K562 (cell line): ENCODE measurements at regions not wholly inside any gene's neighbourhood (a gene's known extent, or its start where the extent isn't known, plus 50 kb on each side); places are given as distances from the start of the nearest gene placed in this dataset.

Experiments used
- ATAC-seq: fragments of 200-7000 bp; cut with Tn5 transposase; 3 replicates; pipeline ENCODE4 v1.9.1; 2020; ENCODE audit warnings: moderate library complexity
- BruUV-seq: library from RNA; stranded (reverse); fragments of 400-500 nt; replicated peaks from 2 replicates; lab custom pipeline; 2021; lab: Mats Ljungman, UMichigan
- CTCF ChIA-PET: fragments of 300-600 bp; formaldehyde crosslinking; extraction: SDS; loops from one replicate; lab custom pipeline; 2021; ENCODE audit warnings: low intra/inter-chr PET ratio; lab: Yijun Ruan, JAX
- POLR2A ChIA-PET: fragments of 300-600, 350-650 bp; sonication (Branson Sonifier 250); formaldehyde crosslinking; extraction: SDS; loops from one replicate; lab custom pipeline; 2021; ENCODE audit warnings: antibody characterized with exemption, inconsistent platforms; lab: Yijun Ruan, JAX
- DNase-seq, 4 experiments: peaks; one replicate each; pipeline versions ENCODE4 v3.0.0 to v3.0.0-alpha.2; 2011 to 2018; ENCODE audit warnings: low spot score in 3 of 4, mixed read lengths in 3 of 4; ENCODE audit errors: extremely low read depth in 1 of 4
- FAIRE-seq: peaks from 2 replicates; lab custom pipeline; 2011; peaks lifted over from hg19 to GRCh38; lab: Jason Lieb, UNC
- H2AFZ ChIP-seq: 2 replicates; pipeline ENCODE4 v1.6.0; 2011; ENCODE audit warnings: low read depth, low read length, control low read depth, inconsistent platforms
- H3K27ac ChIP-seq: fragments of 200-600 bp; 3 replicates; pipeline ENCODE4 v1.8.0; 2011; ENCODE audit warnings: low read depth, mild to moderate bottlenecking, control low read depth, inconsistent platforms, low read length, moderate library complexity, mixed read lengths; ENCODE audit errors: extremely low read depth
- H3K27me3 ChIP-seq, 2 experiments: fragments of 300-600 bp in 1 of 2; 2 replicates in 1 of 2; 3 replicates in 1 of 2; pipeline versions ENCODE4 v1.6.0 to v1.8.0; 2011; ENCODE audit warnings: inconsistent platforms in 2 of 2, low read length in 2 of 2, mild to moderate bottlenecking in 1 of 2, mixed read lengths in 1 of 2, moderate library complexity in 1 of 2; ENCODE audit not compliant: control insufficient read depth in 2 of 2, insufficient read depth in 2 of 2
- H3K36me3 ChIP-seq: fragments of 300-600 bp; 3 replicates; pipeline ENCODE4 v1.8.0; 2011; ENCODE audit warnings: mild to moderate bottlenecking, low read length, inconsistent platforms; ENCODE audit not compliant: control insufficient read depth, insufficient read depth
- H3K4me1 ChIP-seq, 2 experiments: fragments of 200-600 bp in 1 of 2; replicated peaks in 1 of 2; 2 replicates in 1 of 2; 3 replicates in 1 of 2; pipeline versions ENCODE4 v1.5.1 to v1.8.0; 2011; ENCODE audit warnings: inconsistent platforms in 2 of 2, low read length in 2 of 2, mild to moderate bottlenecking in 1 of 2, mixed read lengths in 1 of 2, moderate library complexity in 1 of 2; ENCODE audit not compliant: control insufficient read depth in 2 of 2, insufficient read depth in 2 of 2
- H3K4me2 ChIP-seq: 2 replicates; pipeline ENCODE4 v1.6.1; 2011; ENCODE audit warnings: low read length, control low read depth, inconsistent platforms, mixed read lengths; ENCODE audit not compliant: insufficient read depth
- H3K4me3 ChIP-seq: fragments of 200-600 bp; sonication (generic), shearing (Covaris generic); 2 replicates; pipeline ENCODE4 v1.5.1; 2016; ENCODE audit warnings: control low read depth, inconsistent platforms
- H3K79me2 ChIP-seq: fragments of 200-600 bp; 3 replicates; pipeline ENCODE4 v1.8.0; 2011; ENCODE audit warnings: low read length, inconsistent platforms; ENCODE audit not compliant: control insufficient read depth, insufficient read depth
- H3K9ac ChIP-seq, 2 experiments: 2 replicates each; pipeline versions ENCODE4 v1.6.0 to v1.6.1; 2011; ENCODE audit warnings: low read depth in 2 of 2, low read length in 2 of 2, control low read depth in 1 of 2, inconsistent platforms in 1 of 2, mild to moderate bottlenecking in 1 of 2, mixed read lengths in 1 of 2; ENCODE audit not compliant: insufficient read depth in 1 of 2
- H3K9me1 ChIP-seq: one replicate; pipeline ENCODE4 v1.6.0; 2011; ENCODE audit warnings: inconsistent platforms, mild to moderate bottlenecking, low read length, moderate library complexity; ENCODE audit not compliant: control insufficient read depth, insufficient read depth
- H3K9me3 ChIP-seq: replicated peaks from 2 replicates; pipeline ENCODE4 v1.5.1; 2011; ENCODE audit warnings: low read depth, low read length, inconsistent platforms; ENCODE audit not compliant: control insufficient read depth, insufficient read depth
- H4K20me1 ChIP-seq: replicated peaks from 2 replicates; pipeline ENCODE4 v1.6.1; 2011; ENCODE audit warnings: low read length, inconsistent platforms, mixed read lengths; ENCODE audit not compliant: control insufficient read depth, insufficient read depth
- BMI1 ChIP-seq: fragments of 150-350 bp; IDR thresholded peaks from 2 replicates; pipeline ENCODE4 v1.6.1; 2014; ENCODE audit warnings: low read length
- ELF2 ChIP-seq: fragments of 250-450 bp; sonication (Bioruptor Pico); IDR thresholded peaks from 2 replicates; pipeline ENCODE4 v1.5.0; 2021; ENCODE audit warnings: mild to moderate bottlenecking
- FOXJ2 ChIP-seq: fragments of 200-800 bp; sonication (Bioruptor generic); IDR thresholded peaks from 2 replicates; pipeline ENCODE4 v1.6.1; 2016; ENCODE audit warnings: missing genetic modification characterization, missing compliant biosample characterization
- HOXB6 ChIP-seq: fragments of 250-450 bp; sonication (Bioruptor Pico); IDR thresholded peaks from 2 replicates; pipeline ENCODE4 v1.5.1; 2022; ENCODE audit warnings: mild to moderate bottlenecking, borderline replicate concordance
- JUN ChIP-seq, 2 experiments: sonication (generic) in 1 of 2; formaldehyde crosslinking in 1 of 2; IDR thresholded peaks; 2 replicates each; pipeline versions ENCODE4 v1.6.1 to v1.8.0; 2012 to 2022; ENCODE audit warnings: borderline replicate concordance in 2 of 2, mild to moderate bottlenecking in 2 of 2, improper control_type of control experiment in 1 of 2, low read depth in 1 of 2, low read length in 1 of 2, missing genetic modification reagents in 1 of 2
- JUND ChIP-seq, 2 experiments: IDR thresholded peaks; 2 replicates in 1 of 2; 3 replicates in 1 of 2; pipeline ENCODE4 v1.6.1; 2011; ENCODE audit warnings: borderline replicate concordance in 2 of 2, low read depth in 2 of 2, low read length in 2 of 2, improper control_type of control experiment in 1 of 2, missing biosample characterization in 1 of 2, missing genetic modification characterization in 1 of 2, missing genetic modification reagents in 1 of 2
- KLF6 ChIP-seq: fragments of 250-450 bp; sonication (Bioruptor Pico); IDR thresholded peaks from 2 replicates; pipeline ENCODE4 v1.4.0; 2020; ENCODE audit warnings: mild to moderate bottlenecking, moderate library complexity, borderline replicate concordance
- MEIS2 ChIP-seq: fragments of 450-650 bp; IDR thresholded peaks from 2 replicates; pipeline ENCODE4 v1.6.1; 2014; ENCODE audit warnings: mild to moderate bottlenecking; ENCODE audit not compliant: partially characterized antibody
- NBN ChIP-seq: fragments of 450-650 bp; IDR thresholded peaks from 2 replicates; pipeline ENCODE4 v1.6.1; 2016; ENCODE audit warnings: low read depth, mild to moderate bottlenecking
- NFYB ChIP-seq: IDR thresholded peaks from 2 replicates; pipeline ENCODE4 v1.6.1; 2011; ENCODE audit warnings: mild to moderate bottlenecking, moderate library complexity; ENCODE audit not compliant: insufficient read length; ENCODE audit errors: extremely low read depth
- SFPQ ChIP-seq: fragments of 200-400 bp; formaldehyde crosslinking; IDR thresholded peaks from 2 replicates; pipeline ENCODE4 v1.6.1; 2017; ENCODE audit warnings: mild to moderate bottlenecking, low read depth, low read length, moderate library complexity
- SNIP1 ChIP-seq: fragments of 450-650 bp; IDR thresholded peaks from 2 replicates; pipeline ENCODE4 v1.7.1; 2017; ENCODE audit warnings: low read depth, mild to moderate bottlenecking
- SPI1 ChIP-seq: IDR thresholded peaks from 2 replicates; pipeline ENCODE4 v1.6.1; 2011; ENCODE audit warnings: low read depth, low read length, control low read depth, borderline replicate concordance
- TEAD1 ChIP-seq, 2 experiments: fragments of 450-650 bp in 1 of 2; sonication (generic) in 1 of 2; formaldehyde crosslinking; IDR thresholded peaks; 2 replicates each; pipeline versions ENCODE4 v1.4.0 to v1.8.0; 2020 to 2022; ENCODE audit warnings: mild to moderate bottlenecking in 2 of 2, missing genetic modification reagents in 1 of 2
- TGIF2 ChIP-seq: sonication (generic); formaldehyde crosslinking; IDR thresholded peaks from 2 replicates; pipeline ENCODE4 v1.8.1; 2022; ENCODE audit warnings: mild to moderate bottlenecking, missing genetic modification reagents, moderate library complexity
- ZBTB17 ChIP-seq: fragments of 450-650 bp; formaldehyde crosslinking; IDR thresholded peaks from 2 replicates; pipeline ENCODE4 v1.4.0; 2020; ENCODE audit warnings: mild to moderate bottlenecking
- ZC3H11A ChIP-seq: IDR thresholded peaks from 2 replicates; pipeline ENCODE4 v1.6.1; 2012; ENCODE audit warnings: low read depth, low read length, improper control_type of control experiment
- ZNF23 ChIP-seq: fragments of 250-450 bp; sonication (Bioruptor Pico); IDR thresholded peaks from 2 replicates; pipeline ENCODE4 v1.4.0; 2020; ENCODE audit warnings: mild to moderate bottlenecking
- ZNF583 ChIP-seq: fragments of 250-450 bp; sonication (Bioruptor Pico); IDR thresholded peaks from 2 replicates; pipeline ENCODE4 v1.4.0; 2020
- WGBS: fragments of 100-300 bp; shearing (Covaris generic); methylation state at CpG from one replicate; pipeline ENCODE4 v1.1.6; 2016; ENCODE audit warnings: low coverage, mixed read lengths; ENCODE audit not compliant: insufficient coverage; ENCODE audit errors: missing lambda C conversion rate; 5-methylcytosine and 5-hydroxymethylcytosine counted together
- in situ Hi-C: fragments of 300-500 bp; cut with MboI; formaldehyde crosslinking; loops from 4 replicates; pipeline ENCODE4 v1.15.0; 2018; ENCODE audit warnings: inconsistent platforms, mixed read lengths
- intact Hi-C: fragments of 100-400 bp; cut with micrococcal nuclease; formaldehyde crosslinking; loops from 2 replicates; pipeline ENCODE4 v1.14.2; 2022
- TF ChIP-seq, protein P1 (sequence below): fragments of 450-650 bp; formaldehyde crosslinking; IDR thresholded peaks from 2 replicates; pipeline ENCODE4 v1.4.0; 2022; ENCODE audit warnings: missing genetic modification characterization

DNA sequence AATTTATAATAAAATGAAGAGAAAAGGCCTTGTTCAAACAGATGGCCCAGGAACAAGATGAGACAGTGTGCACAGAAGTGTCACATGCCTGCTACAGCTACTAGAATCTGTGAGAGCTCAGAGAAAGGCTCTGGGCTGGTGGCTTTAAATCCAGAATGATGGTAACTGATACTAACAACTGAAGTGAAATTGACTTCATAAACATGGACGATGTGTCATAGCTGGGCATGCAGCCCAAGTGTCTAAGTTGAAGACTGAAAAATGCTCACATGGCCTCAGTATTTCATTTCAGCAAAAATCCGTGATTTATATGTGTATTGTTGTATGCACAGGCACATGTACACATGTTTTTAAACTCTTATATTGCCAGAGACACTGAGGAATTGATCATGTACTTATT is 208.3 kb upstream of the RUNX1 start:
- H3K4me3 ChIP-seq: no peak overlapping the region
- TF ChIP-seq KLF6 (CRISPR knock-in tag) (no peak), FOXJ2 (tag) (0 out of 2 replicates have a peak, but pooled peaks have one; percentile 48), ZNF23 (no peak), TGIF2 (CRISPR knock-in tag) (no peak), NFYB (no peak), ZBTB17 (CRISPR knock-in tag) (no peak), JUND (IDR thresholded peaks at IDR 0.05; ENCODE audit: borderline replicate concordance, low read depth, low read length) (no peak), JUND (tag; IDR thresholded peaks at IDR 0.05; ENCODE audit: borderline replicate concordance, low read depth, low read length) (peak; percentile 16; the same call in 1 of the 3 replicates), SPI1 (no peak), ZC3H11A (no peak), HOXB6 (CRISPR knock-in tag) (no peak), TEAD1 (CRISPR knock-in tag; IDR thresholded peaks at IDR 0.05) (no peak), NBN (no peak), BMI1 (no peak), SFPQ (no peak), SNIP1 (no peak), MEIS2 (peak; percentile 45), JUN (IDR thresholded peaks at IDR 0.05; ENCODE audit: borderline replicate concordance, low read depth, low read length) (peak; percentile 13; the same call in 1 of the 2 replicates), JUN (CRISPR knock-in tag; IDR thresholded peaks at IDR 0.05; ENCODE audit: borderline replicate concordance) (no peak), ZNF583 (CRISPR knock-in tag) (no peak), ELF2 (no peak)
- TF ChIP-seq, protein P1, sequence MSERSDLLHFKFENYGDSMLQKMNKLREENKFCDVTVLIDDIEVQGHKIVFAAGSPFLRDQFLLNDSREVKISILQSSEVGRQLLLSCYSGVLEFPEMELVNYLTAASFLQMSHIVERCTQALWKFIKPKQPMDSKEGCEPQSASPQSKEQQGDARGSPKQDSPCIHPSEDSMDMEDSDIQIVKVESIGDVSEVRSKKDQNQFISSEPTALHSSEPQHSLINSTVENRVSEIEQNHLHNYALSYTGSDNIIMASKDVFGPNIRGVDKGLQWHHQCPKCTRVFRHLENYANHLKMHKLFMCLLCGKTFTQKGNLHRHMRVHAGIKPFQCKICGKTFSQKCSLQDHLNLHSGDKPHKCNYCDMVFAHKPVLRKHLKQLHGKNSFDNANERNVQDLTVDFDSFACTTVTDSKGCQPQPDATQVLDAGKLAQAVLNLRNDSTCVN (CRISPR knock-in tag): no peak

More for the DNA sequence above, 208.3 kb upstream of the RUNX1 start:
- no peaks in the 10 kb centered on the region; a peak in 1 of 5 replicates for H3K27me3 ChIP-seq
- H2AFZ ChIP-seq: peak overlapping the region; percentile 0; the same call in 1 of the 2 replicates
- H3K9ac ChIP-seq: no peak overlapping the region
- no peaks in the 10 kb centered on the region for H3K79me2 ChIP-seq
- H3K36me3 ChIP-seq: no peaks in the 10 kb centered on the region
- POLR2A ChIA-PET: interaction anchor here (1.0 kb wide), 1 partner anchor 16 kb away, joined by 3 read pairs; no protein-coding TSS in a partner anchor
- intact Hi-C loops (no loop called here), in situ Hi-C loops (no loop called here)
- no peak overlapping the region for H3K4me2 ChIP-seq
- BruUV-seq: no TSS peak
- DNase-seq (peak in 1 of 4 experiments; percentile 29), ATAC-seq (no peak; the same call in 2 of the 3 replicates), FAIRE-seq (no peak)
- WGBS: 6% methylated on average over 2 of the region's 2 CpGs
- no peaks in the 10 kb centered on the region for H3K9me1 ChIP-seq
- H3K27ac ChIP-seq: no peak overlapping the region
- peaks cover 0 to 12% of the 10 kb centered on the region in 2 experiments; a peak in 3 of 5 replicates for H3K4me1 ChIP-seq
- no peaks in the 10 kb centered on the region for H4K20me1 ChIP-seq
- no peaks in the 10 kb centered on the region for H3K9me3 ChIP-seq
- CTCF ChIA-PET: no interaction called here
